ENCODE measurements at regions not wholly inside any gene's neighbourhood (a gene's known extent, or its start where the extent isn't known, plus 50 kb on each side); places are given as distances from the start of the nearest gene placed in this dataset.

GRCh38 chrX:98523026-98523425 is 1639.3 kb downstream of the RPA4 start:
- H3K27ac ChIP-seq (ENCODE audit: poor library complexity, severe bottlenecking): no peak overlapping the region
- no peaks in the 10 kb centered on the region for H3K4me1 ChIP-seq (ENCODE audit: insufficient read depth, poor library complexity, severe bottlenecking)
- no peak for DNase-seq (ENCODE audit: low spot score)
- H3K27me3 ChIP-seq (ENCODE audit: insufficient read depth, poor library complexity, severe bottlenecking): no peaks in the 10 kb centered on the region
- H3K36me3 ChIP-seq (ENCODE audit: low read depth): no peaks in the 10 kb centered on the region
- ATAC-seq (ENCODE audit: low read depth): no peak
- H3K4me3 ChIP-seq (ENCODE audit: severe bottlenecking): no peak overlapping the region
- no peaks in the 10 kb centered on the region for H3K9me3 ChIP-seq (ENCODE audit: severe bottlenecking)
- TF ChIP-seq, protein P1, sequence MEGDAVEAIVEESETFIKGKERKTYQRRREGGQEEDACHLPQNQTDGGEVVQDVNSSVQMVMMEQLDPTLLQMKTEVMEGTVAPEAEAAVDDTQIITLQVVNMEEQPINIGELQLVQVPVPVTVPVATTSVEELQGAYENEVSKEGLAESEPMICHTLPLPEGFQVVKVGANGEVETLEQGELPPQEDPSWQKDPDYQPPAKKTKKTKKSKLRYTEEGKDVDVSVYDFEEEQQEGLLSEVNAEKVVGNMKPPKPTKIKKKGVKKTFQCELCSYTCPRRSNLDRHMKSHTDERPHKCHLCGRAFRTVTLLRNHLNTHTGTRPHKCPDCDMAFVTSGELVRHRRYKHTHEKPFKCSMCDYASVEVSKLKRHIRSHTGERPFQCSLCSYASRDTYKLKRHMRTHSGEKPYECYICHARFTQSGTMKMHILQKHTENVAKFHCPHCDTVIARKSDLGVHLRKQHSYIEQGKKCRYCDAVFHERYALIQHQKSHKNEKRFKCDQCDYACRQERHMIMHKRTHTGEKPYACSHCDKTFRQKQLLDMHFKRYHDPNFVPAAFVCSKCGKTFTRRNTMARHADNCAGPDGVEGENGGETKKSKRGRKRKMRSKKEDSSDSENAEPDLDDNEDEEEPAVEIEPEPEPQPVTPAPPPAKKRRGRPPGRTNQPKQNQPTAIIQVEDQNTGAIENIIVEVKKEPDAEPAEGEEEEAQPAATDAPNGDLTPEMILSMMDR (IDR thresholded peaks at IDR 0.05; ENCODE audit: poor library complexity, severe bottlenecking): no peak

- DNase-seq (ENCODE audit: low spot score) (no peak), ATAC-seq (ENCODE audit: low read depth) (no peak)
- no peaks in the 10 kb centered on the region for H3K9me3 ChIP-seq (ENCODE audit: severe bottlenecking)
- H3K27me3 ChIP-seq (ENCODE audit: insufficient read depth, poor library complexity, severe bottlenecking): no peaks in the 10 kb centered on the region
- no peak overlapping the region for H3K4me3 ChIP-seq (ENCODE audit: severe bottlenecking)
- H3K27ac ChIP-seq (ENCODE audit: poor library complexity, severe bottlenecking): no peak overlapping the region
- TF ChIP-seq, protein P1 (IDR thresholded peaks at IDR 0.05; ENCODE audit: poor library complexity, severe bottlenecking): no peak
- no peaks in the 10 kb centered on the region for H3K4me1 ChIP-seq (ENCODE audit: insufficient read depth, poor library complexity, severe bottlenecking)
- no peaks in the 10 kb centered on the region for H3K36me3 ChIP-seq (ENCODE audit: low read depth)
Measured at GRCh38 chrX:98523521-98523920, 1639.8 kb downstream of the RPA4 start.

DNA sequence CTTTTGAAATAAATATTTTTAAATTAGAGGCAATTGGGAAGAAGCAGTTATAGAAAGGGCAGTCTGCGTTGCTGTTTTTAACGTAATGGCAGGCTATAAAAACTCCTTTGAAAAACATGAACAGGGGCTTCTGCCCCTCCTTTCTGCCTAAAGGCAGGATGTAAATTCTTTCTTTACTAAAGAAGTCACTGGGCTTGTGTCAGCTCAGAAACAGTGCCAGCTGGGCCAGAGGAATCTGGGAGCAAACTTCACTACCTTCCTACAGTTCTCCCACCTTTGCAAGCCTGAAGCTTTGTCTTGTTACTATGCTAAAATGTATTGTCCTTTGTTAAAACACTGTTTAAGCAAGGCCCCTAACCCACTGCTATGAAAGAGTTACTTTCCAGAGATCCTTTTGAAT is 1664.8 kb downstream of the RPA4 start:
- TF ChIP-seq, protein P1 (IDR thresholded peaks at IDR 0.05; ENCODE audit: poor library complexity, severe bottlenecking): no peak
- no peaks in the 10 kb centered on the region for H3K4me1 ChIP-seq (ENCODE audit: insufficient read depth, poor library complexity, severe bottlenecking)
- H3K4me3 ChIP-seq (ENCODE audit: severe bottlenecking): no peak overlapping the region
- no peak for DNase-seq (ENCODE audit: low spot score)
- H3K36me3 ChIP-seq (ENCODE audit: low read depth): no peaks in the 10 kb centered on the region
- H3K27me3 ChIP-seq (ENCODE audit: insufficient read depth, poor library complexity, severe bottlenecking): no peaks in the 10 kb centered on the region
- no peak for ATAC-seq (ENCODE audit: low read depth)
- H3K9me3 ChIP-seq (ENCODE audit: severe bottlenecking): no peaks in the 10 kb centered on the region
- no peak overlapping the region for H3K27ac ChIP-seq (ENCODE audit: poor library complexity, severe bottlenecking)

- TF ChIP-seq, protein P1 (IDR thresholded peaks at IDR 0.05; ENCODE audit: poor library complexity, severe bottlenecking): no peak
- Histone ChIP-seq H3K27ac (ENCODE audit: poor library complexity, severe bottlenecking) (no peak overlapping the region), H3K36me3 (ENCODE audit: low read depth) (no peaks in the 10 kb centered on the region), H3K9me3 (ENCODE audit: severe bottlenecking) (no peaks in the 10 kb centered on the region), H3K4me3 (ENCODE audit: severe bottlenecking) (no peak overlapping the region), H3K4me1 (ENCODE audit: insufficient read depth, poor library complexity, severe bottlenecking) (no peaks in the 10 kb centered on the region), H3K27me3 (ENCODE audit: insufficient read depth, poor library complexity, severe bottlenecking) (no peaks in the 10 kb centered on the region)
- no peak for DNase-seq (ENCODE audit: low spot score)
- no peak for ATAC-seq (ENCODE audit: low read depth)
Measured at GRCh38 chrX:98568795-98569194, 1685.1 kb downstream of the RPA4 start.

DNA sequence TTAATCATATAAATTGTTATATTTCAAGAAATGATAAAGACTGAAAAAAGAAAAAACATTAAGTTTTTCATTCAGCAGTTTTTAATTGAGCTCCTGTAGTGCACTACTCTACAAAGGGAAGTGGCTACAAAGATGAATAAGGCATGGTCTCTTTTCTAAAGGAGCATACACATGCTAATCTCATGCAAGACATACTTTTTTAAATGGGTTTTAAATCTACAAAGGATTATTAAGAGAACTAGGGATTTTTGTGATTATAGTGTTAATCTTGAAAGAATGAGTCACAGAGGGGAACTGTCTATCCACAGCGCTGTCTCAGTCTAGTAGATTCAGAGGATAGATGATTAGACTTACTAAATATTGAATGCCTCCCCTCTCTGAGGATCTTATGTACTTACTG is 1722.2 kb downstream of the RPA4 start:
- Histone ChIP-seq H3K4me3 (ENCODE audit: severe bottlenecking) (no peak overlapping the region), H3K36me3 (ENCODE audit: low read depth) (no peaks in the 10 kb centered on the region), H3K9me3 (ENCODE audit: severe bottlenecking) (no peaks in the 10 kb centered on the region), H3K4me1 (ENCODE audit: insufficient read depth, poor library complexity, severe bottlenecking) (no peaks in the 10 kb centered on the region), H3K27me3 (ENCODE audit: insufficient read depth, poor library complexity, severe bottlenecking) (no peaks in the 10 kb centered on the region), H3K27ac (ENCODE audit: poor library complexity, severe bottlenecking) (no peak overlapping the region)
- no peak for DNase-seq (ENCODE audit: low spot score)
- TF ChIP-seq, protein P1 (IDR thresholded peaks at IDR 0.05; ENCODE audit: poor library complexity, severe bottlenecking): no peak
- ATAC-seq (ENCODE audit: low read depth): no peak
